HG03097 (cell line): ENCODE measurements at regions not wholly inside any gene's neighbourhood (a gene's known extent, or its start where the extent isn't known, plus 50 kb on each side); places are given as distances from the start of the nearest gene placed in this dataset.
A peak's percentile ranks its signal among the peaks of the same experiment; 100 is the strongest.

ENCODE experiments used
- ATAC-seq: cut with Tn5 transposase; IDR thresholded peaks from one replicate; pipeline ENCODE4 v1.9.1; 2021; ENCODE audit not compliant: unreplicated experiment, low FRiP score

DNA sequence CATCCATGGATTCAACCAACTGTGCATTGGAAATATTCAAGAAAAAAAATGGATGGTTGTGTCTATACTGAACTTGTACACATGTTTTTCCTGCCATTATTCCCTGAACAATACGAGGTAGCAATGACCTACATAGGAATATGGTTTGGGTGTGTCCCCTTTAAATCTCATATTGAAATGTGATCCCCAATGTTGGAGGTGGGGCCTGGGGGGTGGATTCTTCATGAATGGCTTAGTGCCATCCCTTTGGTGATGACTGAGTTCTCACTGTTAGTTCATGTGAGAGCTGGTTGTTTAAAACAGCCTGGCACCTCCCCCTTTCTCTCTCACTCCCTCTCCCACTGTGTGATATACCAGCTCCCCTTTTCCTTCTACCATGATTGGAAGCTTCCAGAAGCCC is 139.8 kb upstream of the BACH2 start:
- ATAC-seq, result no peak

DNA sequence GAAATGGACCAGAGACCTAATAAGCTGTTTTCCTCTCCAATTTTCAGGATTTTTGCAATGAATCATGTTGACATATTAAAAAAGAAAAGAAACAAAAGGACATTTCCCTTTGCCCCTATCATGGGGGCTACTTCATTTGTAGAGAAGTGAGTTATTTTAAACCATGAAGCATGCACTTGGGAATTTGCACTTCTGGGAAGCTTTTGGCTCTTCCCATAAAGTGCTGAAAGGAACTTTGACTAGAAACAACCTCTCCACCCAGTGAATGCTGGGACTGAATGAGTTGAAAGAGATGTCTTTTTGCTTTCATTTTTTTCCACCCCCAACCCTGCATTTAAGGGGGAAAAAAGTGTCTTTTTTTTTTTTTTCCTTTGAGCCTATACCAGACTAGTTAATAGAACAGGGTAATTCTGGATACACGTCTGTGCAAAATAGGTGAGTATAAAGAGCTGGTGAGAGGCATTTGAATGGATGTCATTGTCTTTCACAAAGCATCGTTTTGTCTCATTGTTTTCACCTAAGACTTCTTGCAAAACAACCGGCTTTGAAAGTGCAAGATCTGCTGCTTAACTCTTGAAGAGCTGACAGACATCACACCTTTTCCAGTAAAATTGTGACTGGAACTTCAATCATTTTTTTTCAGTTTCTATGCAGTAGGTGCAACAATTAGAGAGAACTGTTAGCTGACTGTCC is 138.7 kb upstream of the BACH2 start:
- ATAC-seq, result no peak

DNA sequence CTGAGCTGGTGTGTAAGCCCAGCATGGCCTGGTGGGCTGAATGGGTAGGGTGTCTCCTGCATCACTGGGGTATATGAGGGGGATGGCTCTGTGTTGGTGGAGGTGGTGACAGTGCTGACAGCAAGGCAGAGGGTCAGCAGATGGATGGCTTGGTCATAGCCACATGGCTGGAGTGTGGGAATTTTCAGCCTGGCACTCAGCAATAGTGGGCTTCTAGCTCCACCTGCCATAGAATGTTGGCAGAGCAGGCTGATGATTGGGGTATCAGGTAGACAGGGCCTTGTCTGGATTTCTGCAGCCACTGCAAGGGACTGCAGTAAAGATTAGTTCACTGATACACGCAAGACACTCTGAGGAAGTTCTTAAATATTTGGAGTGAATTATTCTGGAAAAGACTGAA is 137.5 kb upstream of the BACH2 start:
- no peak for ATAC-seq

DNA sequence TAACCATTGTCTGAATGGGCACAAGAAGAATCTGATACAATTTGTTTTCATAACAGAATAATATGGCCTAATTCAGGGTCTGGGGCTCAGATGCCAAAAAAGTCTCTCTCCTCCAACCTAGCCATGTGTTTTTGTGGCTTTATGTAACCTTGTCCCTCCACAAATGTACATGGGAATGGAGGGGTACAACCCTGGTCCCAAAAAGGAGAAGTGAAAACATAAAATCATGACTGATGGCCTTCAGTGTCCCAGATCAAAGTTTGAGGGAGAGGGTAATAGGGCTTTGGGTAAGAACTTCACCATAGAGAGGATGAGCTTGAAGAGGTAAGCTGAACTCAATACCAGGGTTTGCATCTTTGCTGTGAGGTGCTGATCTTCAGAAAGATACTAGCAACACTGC is 136.3 kb upstream of the BACH2 start:
- no peak for ATAC-seq

DNA sequence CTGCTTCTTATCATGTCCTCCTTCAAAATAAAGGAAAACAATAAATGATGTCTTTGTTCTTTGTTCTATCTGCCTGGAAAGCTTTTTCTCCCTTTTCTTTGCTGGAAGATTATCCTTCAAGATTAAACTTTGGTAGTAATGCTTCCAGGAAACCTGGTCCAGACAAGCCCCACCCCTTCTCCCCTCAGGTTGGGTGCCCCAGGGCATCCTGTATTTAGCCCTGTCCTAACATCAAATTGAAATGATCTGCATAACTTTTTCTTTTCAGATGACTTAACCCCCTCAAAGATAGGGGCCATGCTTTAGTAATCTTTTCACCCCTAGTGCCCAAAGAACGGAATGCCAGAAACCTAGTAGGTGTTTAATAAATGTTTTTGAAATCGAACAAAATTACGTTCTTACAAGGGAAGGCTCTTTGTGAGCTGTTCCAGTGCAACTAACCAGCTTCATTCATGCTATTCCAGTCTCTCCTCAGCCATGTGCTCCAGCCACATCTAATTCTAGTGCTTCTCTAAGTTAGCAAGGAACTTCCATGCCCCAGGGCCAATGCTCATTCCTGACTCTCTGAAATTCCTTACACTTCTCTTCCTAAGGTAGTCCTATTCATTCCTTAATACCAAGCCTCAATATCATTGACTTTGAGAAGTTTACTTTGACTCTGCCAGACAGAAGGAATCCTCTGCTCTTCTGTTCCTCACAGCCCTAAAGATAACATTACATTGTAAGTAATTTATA is 135.6 kb upstream of the BACH2 start:
- ATAC-seq, result no peak

DNA sequence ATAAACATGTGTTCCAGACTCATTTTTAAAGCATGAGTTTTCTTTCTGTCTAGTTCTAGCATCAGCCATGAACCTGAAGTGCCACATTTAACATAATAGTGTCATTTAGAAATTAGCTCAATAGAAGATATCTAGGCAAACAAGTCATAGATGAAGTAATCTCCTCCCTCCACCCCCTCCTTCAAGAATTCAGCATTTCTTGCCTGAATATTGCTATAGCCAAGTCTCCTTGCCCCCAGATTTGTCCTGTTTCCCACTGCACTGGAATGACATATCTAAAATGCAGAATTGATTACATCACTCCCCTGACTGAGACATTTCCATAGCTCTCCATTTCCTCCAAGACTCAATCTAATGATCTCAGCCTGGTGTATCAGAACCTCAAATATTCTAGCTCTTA is 134.9 kb upstream of the BACH2 start:
- ATAC-seq, result no peak

DNA sequence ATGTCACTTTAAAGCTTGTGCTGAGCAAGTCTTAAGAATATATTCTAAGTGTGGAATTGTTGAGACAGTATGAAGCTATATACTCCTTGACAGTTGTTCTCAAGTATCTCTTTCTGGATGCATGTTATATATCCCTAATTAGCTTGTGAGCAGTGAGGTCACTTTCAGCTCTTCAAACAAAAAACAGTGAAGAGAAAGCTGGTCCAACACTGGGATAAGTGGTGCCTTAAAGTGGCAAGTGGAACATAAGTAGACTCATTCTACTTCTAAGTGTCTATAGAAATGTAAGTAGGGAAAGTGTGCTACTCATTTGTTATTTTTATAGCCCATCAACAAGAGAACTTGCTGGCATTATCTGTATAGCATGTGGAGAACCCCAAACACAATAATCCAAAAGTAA is 133.1 kb upstream of the BACH2 start:
- no peak for ATAC-seq

DNA sequence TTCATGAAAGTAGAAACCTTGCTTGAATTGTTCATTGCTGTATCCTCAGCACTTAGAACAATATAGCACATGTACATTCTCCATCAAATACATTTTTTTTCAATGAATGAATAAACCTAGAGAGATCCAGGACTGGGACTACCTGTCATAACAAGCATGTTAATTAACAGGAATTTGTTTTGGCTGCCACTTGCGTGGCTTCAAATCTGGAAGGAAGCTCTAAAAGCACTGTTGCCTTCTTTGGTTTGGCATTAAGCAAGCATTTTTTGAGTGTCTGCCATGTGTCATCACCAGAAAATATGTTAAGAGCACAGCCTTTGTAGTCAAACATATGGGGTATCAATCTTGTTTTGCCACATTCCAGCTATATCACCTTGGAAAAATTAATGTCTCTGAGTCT is 131.9 kb upstream of the BACH2 start:
- no peak for ATAC-seq

DNA sequence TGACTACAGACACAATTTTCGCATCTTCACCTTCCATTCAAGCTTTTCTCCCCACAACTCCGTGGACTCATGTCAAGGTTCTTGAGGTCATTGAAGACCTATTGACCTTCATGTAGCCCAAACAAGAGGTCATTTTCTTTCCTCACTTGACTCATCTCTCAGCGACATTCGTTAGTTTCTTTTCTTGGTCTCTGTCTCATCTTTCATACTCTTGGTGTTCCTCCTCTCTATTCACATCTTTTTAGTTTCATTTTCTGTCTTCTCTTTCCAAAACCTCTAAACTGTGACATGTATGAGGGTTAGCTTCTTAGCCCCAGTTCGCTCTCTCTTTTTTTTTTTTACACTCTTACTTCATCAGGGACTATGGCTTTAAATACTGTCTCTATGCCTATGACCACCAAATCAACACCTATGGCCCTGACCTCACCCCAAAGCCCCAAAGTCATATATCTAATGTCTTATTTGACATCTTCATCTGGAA is 128.6 kb upstream of the BACH2 start:
- peak; percentile 96 for ATAC-seq

DNA sequence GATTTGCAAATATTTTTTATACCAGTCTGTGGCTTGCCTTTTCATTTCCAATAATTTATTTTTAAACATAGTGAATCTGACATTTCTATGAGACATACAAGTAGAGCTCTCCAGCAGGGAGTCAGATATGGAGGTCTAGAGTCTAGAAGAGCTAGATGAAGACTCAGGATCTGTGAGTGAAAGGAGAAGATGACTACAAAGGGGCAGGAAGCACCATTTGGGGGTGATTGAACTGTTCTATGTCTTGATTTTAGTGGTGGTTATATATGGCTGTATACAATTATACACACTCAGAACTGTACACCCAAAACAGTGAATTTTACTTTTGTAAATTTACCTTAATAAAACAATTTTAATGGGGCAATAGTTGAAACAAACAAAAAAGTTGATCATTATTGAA is 127.9 kb upstream of the BACH2 start:
- no peak for ATAC-seq

DNA sequence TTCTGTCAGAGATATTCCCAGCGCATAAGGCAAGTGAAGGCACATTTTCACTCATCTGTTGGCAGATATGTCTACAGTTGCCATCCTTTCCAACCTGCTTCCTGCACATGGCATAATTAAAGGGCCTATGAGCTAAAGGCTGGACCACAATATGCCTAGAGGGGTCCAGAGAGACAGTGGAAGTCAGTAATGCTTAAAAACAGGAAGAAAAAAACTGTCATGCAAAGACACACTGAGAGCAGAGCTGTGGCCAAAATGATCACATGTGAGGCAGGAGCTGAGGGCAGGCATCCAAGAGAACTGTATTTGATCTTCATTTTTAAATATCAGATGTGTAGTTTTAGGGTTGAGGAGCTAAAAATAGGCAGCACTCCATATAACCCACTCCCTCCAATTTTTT is 125.0 kb upstream of the BACH2 start:
- no peak for ATAC-seq

DNA sequence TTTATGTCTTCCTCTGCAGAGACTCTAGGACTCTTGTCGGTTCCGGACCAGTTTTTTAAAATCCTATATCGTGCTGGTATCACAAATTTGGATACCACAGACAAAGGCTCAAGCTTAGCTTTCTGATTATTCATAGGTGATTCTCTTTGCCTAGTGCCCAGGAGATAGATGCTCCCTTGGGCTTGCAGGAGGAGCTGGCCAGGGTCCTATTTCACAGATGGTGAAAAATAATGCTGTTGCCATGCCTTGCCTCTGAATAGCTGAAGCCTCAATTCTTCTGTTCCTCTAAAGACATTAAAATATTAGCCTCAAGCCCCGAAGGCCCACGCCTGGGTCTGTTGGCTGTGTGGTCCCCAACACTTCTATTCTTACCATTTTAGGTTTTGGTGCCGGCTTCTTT is 123.9 kb upstream of the BACH2 start:
- no peak for ATAC-seq

DNA sequence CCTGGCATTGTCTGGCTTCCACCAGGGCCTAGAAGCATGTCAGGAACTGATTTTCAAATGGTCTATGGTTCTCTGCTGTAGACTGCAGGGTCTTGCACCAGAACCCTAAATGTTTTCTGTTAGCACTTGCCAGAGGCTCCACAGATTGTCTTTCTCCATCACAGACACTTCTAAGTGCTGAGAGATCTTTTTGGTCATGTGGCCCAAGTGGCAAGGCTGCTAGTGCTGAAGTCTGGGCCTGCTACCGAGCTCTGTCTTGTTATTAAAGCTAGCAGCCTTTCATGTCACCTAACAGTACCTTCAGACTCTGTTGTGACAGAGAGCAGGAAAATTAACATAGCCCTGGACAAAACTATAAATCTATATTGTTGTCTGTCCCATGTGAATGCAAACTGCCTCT is 120.7 kb upstream of the BACH2 start:
- ATAC-seq, result no peak

DNA sequence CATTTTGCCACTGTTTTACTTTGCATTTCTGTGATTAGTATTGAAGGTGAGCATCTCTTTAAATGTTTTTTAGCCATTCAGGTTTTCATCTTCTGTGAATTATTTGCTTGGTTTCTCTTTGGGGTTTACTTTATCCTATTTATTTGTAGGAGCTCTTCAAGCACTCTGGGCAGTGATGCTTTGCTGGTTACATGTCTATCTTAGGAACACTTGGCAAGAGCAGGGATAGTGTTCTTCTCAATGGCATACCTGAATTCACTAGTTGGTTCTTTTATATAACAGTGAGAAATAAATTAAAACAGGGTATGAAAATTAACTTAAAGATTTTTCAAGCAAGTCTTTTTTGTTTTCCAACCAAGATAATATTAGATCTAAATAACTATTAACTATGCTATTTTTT is 119.7 kb upstream of the BACH2 start:
- no peak for ATAC-seq

DNA sequence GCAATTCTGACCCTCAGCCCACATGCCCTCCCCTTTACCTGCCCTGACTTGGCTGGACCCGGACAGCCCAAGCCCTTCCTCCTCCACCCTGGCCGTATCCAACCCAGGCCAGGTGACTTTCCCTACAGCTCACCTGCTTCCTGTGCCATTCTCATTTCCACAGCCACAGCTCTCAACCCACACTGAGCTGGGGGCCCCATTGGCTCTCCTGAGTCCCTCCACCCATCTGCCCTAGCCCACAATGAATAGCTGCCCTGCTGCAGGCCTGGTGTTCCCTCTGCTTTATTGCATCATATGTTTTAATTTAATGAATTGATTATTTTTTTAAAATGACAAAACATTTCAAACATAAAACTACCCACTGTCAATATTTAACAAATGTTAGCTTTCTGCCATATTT is 118.5 kb upstream of the BACH2 start:
- ATAC-seq, result no peak

DNA sequence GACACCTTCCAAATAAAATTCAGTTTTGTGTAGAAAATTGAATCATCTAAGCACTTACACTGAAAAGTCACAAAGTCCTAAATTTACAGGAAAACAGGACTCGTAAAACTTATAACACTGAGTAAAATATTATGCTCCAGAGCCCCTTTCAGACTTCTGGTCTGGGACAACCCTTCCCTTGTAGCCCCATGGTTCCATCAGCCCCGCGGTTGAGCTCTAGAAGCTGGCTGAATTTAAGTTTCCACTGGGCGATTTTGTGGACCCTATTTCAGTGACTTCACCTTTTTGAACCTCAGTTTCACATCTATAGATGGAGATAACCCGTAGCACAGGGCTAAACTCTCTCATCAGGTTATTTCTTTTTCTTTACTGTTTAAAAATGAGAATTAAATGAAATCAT is 117.7 kb upstream of the BACH2 start:
- ATAC-seq, result no peak

DNA sequence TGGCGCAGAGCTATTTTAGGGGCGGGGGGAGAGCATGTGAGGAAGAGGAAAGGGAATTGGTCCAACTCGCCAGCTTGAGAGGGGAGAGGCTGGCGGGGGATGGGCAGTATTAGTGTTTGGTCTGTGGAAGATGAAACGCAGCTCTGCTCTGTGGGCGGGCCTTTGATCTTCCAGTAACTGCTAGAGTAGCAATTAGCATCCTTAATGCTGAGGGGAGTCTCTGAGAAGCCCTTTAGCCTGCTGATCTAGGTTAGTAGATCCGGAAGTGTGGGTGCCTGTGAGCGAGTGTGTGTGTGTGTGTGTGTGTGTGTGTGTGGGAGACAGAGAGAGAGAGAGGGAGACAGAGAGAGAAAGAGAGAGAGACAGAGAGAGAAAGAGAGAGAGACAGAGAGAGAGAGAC is 117.2 kb upstream of the BACH2 start:
- no peak for ATAC-seq

DNA sequence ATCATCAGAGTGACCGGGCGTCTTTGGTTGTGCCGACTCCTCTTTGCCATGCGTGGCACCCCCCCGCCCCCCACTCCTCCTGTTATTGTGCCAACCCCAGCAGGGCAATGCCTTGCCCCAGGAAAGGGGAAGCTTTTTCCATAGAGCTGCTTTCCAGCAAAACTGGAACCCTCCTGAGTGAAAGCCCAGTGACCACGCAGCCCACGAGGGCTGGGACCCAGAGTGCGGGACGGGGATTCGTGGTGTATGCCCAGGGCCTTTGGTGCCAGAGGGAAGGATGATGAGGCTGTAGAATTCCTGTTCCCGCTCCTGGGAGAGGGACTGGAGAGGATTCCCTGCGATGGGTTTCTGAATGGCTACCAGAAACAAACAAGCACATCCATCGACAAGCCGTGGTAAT is 116.8 kb upstream of the BACH2 start:
- no peak for ATAC-seq

DNA sequence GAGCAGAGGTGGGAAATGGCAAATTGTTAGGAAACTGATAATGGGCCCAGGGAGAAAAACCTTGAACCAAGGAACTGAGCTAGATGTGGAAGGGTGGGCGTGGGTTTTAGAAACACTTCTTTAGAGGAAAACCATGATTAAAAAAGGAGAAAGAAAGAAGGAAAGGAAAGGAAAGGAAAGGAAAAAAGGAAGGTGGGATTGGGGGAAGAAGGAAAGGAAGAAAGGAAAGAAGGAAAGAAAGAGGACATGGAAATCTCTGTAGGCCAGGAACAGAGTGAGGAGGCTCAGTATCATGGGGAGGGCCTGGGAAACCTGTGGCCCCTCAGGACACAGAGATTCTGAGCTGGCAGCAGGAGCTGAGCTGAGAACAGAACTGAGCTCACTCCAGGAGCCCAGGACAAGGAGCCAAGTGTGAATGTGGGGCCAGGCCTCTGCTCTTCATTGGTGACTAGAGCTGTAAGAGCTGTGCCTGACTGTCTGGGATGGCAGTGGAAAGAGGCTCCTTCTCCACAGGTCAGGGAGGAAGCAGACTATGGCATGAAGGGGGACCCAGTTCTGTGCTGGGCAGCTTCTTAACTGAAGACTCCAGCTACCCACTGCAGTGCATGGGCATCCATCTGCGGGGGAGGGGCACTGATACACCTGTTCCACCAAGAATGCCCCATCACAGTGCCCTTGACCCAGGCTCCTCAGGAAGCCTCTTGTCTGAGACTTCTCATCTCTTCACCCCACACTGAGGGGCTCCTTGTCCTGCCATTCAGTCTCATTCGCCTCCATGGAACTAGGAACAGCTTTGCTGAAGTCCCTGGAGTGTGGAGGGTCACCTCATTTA is 116.1 kb upstream of the BACH2 start:
- no peak for ATAC-seq

DNA sequence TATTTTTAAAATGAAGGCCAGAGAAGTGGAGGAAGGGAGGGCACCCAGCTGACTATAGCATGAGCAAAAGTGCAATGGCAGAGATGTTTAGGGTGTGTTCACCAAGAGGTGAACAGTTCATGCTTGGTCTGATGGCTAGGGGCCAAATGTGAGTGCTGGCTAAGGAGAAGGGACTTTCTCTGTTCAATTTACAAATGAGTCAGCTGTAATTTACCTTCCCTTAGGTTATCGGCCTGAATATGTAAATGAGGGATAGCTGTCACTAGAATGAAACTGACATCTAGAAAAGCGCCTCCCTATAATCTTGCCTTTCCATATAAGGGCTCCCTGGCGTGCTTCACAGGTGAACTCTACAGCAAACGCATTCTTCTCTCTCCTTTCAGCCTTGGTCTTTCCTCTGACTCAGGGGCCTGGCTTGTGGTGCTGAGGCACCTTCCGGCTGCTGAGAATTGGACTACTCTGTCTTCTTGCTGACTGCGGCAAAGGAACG is 114.7 kb upstream of the BACH2 start:
- ATAC-seq, result peak; percentile 94

DNA sequence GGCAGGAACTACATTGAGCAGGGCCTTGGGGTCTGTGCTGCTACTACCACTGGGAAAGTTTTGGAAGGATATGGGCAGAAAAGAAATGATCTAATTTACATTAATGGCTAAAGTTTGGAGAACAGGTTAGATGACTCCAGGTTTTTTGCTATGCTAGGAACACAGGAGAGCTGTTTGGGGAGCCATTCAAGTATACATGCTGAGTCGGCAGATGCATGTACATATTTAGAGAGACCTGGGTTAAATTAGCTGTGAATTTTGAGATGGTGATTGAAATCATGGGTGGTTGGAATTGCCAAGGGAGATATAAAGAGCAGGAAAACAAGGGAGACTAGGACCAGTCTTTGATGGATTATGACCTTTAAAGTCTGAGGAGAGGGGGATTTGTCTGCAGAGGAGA is 113.1 kb upstream of the BACH2 start:
- no peak for ATAC-seq
